Urinary bladder (tissue), 4 donors: ENCODE measurements at regions not wholly inside any gene's neighbourhood (a gene's known extent, or its start where the extent isn't known, plus 50 kb on each side); places are given as distances from the start of the nearest gene placed in this dataset.

Experiments
- DNase-seq: peaks from one replicate; pipeline ENCODE4 v3.0.0-alpha.2; 2015; ENCODE audit errors: extremely low spot score
- H3K27ac ChIP-seq: one replicate; pipeline ENCODE4 v1.5.1; 2013; ENCODE audit warnings: low read depth, mild to moderate bottlenecking, moderate library complexity
- H3K36me3 ChIP-seq: one replicate; pipeline ENCODE4 v1.6.1; 2013; ENCODE audit warnings: mild to moderate bottlenecking, moderate library complexity; ENCODE audit not compliant: insufficient read depth
- H3K4me1 ChIP-seq: one replicate; pipeline ENCODE4 v1.6.1; 2013; ENCODE audit warnings: mild to moderate bottlenecking, moderate library complexity; ENCODE audit not compliant: insufficient read depth
- H3K4me3 ChIP-seq: one replicate; pipeline ENCODE4 v1.5.1; 2013; ENCODE audit warnings: low read depth, low read length
- WGBS: extraction: QIAGEN DNeasy Blood & Tissue Kit; methylation state at CpG from one replicate; pipeline ENCODE4 v1.1.7; 2013; 5-methylcytosine and 5-hydroxymethylcytosine counted together
- small RNA-seq: library from RNA; depleted of rRNA; stranded (forward); fragments of <200 nt; gene quantifications from one replicate; pipeline ENCODE3, GENCODE V24; 2014
- donor health status: healthy with polysubstance abuse.
- donor health status: healthy.

- 32% methylated on average over 6 of the region's 6 CpGs for WGBS
- DNase-seq = no peak
- no peaks in the 10 kb centered on the region for H3K36me3 ChIP-seq
- no peaks in the 10 kb centered on the region for H3K4me1 ChIP-seq
- H3K27ac ChIP-seq = no peak overlapping the region
- no peak overlapping the region for H3K4me3 ChIP-seq
Measured at GRCh38 chr18:35912332-35912731, 60.1 kb upstream of the RMP24 start.

DNA sequence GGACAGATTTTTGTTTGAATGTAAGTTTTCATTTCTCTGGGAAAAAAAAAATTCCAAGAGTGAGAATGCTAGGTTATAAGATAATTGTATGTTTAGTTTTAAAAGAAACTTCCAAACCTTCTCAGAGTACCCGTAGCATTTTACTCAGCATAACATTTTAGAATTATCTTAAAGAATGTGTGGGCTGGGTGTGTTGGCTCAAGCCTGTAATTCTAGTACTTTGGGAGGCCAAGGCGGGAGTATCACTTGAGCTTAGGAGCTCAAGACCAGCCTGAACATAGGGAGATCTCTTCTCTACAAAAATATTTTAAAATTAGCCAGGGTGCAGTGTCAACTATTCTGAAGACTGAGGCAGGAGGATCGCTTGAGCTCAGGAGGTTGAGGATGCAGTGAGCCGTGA, 57.4 kb upstream of the RMP24 start:
- H3K4me3 ChIP-seq = no peak overlapping the region
- 82% methylated on average over 4 of the region's 4 CpGs for WGBS
- DNase-seq = no peak
- H3K36me3 ChIP-seq = no peaks in the 10 kb centered on the region
- no peaks in the 10 kb centered on the region for H3K4me1 ChIP-seq
- no peak overlapping the region for H3K27ac ChIP-seq

GRCh38 chr18:35917043-35917442, 55.4 kb upstream of the RMP24 start:
- DNase-seq = no peak
- Histone ChIP-seq H3K27ac (no peak overlapping the region), H3K36me3 (no peaks in the 10 kb centered on the region), H3K4me1 (no peaks in the 10 kb centered on the region), H3K4me3 (no peak overlapping the region)

- WGBS = 97% methylated on average over 1 of the region's 1 CpG
- no peak for DNase-seq
- H3K27ac ChIP-seq = no peak overlapping the region
- no peak overlapping the region for H3K4me3 ChIP-seq
- no peaks in the 10 kb centered on the region for H3K36me3 ChIP-seq
- H3K4me1 ChIP-seq = no peaks in the 10 kb centered on the region
Measured at GRCh38 chr18:35918564-35918963, 53.9 kb upstream of the RMP24 start.

DNA sequence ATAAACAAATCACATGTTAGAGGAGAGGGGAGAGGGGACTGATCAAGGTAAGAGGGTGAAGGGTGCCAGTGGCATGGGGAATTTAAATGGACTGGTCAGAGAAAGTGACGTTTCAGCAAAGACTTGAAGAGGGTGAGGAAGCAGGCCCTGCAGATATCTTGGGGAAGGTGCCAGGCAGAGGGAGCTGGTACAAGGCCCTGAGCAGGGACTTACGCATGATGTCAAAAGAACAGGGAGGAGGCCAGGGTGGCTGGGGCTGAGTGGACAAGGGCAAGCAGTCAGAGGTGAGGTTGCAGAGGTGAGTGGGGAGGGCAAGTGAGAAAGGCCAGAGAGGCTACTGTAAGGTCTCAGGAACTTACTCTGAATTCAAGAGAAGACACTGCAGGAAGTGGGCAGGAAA, 53.3 kb upstream of the RMP24 start:
- H3K4me1 ChIP-seq = no peaks in the 10 kb centered on the region
- H3K36me3 ChIP-seq = no peaks in the 10 kb centered on the region
- H3K27ac ChIP-seq = no peak overlapping the region
- 90% methylated on average over 2 of the region's 2 CpGs for WGBS
- no peak for DNase-seq
- no peak overlapping the region for H3K4me3 ChIP-seq

- WGBS = 29% methylated on average over 1 of the region's 1 CpG
- Histone ChIP-seq H3K4me3 (no peak overlapping the region), H3K4me1 (no peaks in the 10 kb centered on the region), H3K27ac (no peak overlapping the region), H3K36me3 (no peaks in the 10 kb centered on the region)
- DNase-seq = no peak
Measured at GRCh38 chr18:35920623-35921022, 51.9 kb upstream of the RMP24 start.

Small RNAs in the stretch of these regions (small RNA-seq; reads per million reads assigned to genes)
- gene MIR187 = 3.5 reads per million, percentile 90 among the genes with 10 or more reads in this experiment
